Thoracic aorta (tissue), 2 donors: ENCODE measurements at regions not wholly inside any gene's neighbourhood (a gene's known extent, or its start where the extent isn't known, plus 50 kb on each side); places are given as distances from the start of the nearest gene placed in this dataset.

Experiments used
- ATAC-seq: fragments of 150-250 bp; one replicate; pipeline ENCODE4 v1.8.0; 2017; ENCODE audit warnings: low read depth; ENCODE audit not compliant: insufficient number of reproducible peaks, low FRiP score
- DNase-seq: peaks from one replicate; pipeline ENCODE4 v3.0.0-alpha.2; 2020; ENCODE audit warnings: low spot score
- H3K27ac ChIP-seq, 2 donors: fragments of 200-600 bp; sonication (generic); 1 replicate in 1 of 2; 2 replicates in 1 of 2; pipeline ENCODE4 v1.5.1; 2016; ENCODE audit warnings: mild to moderate bottlenecking in 2 of 2, moderate library complexity in 2 of 2
- H3K27me3 ChIP-seq: fragments of 200-600 bp; sonication (generic); replicated peaks from 2 replicates; pipeline ENCODE4 v1.6.0; 2016; ENCODE audit warnings: mild to moderate bottlenecking; ENCODE audit not compliant: insufficient read depth
- H3K36me3 ChIP-seq: fragments of 200-600 bp; sonication (generic); one replicate; pipeline ENCODE4 v1.5.1; 2016
- H3K4me1 ChIP-seq, 2 donors: fragments of 200-600 bp; sonication (generic); 1 replicate in 1 of 2; 2 replicates in 1 of 2; pipeline versions ENCODE4 v1.5.1 to v1.6.0; 2016; ENCODE audit warnings: low read depth in 2 of 2, mild to moderate bottlenecking in 1 of 2; ENCODE audit not compliant: control insufficient read depth in 1 of 2
- H3K4me3 ChIP-seq: fragments of 200-600 bp; sonication (generic); 2 replicates; pipeline ENCODE4 v1.5.1; 2016; ENCODE audit warnings: mild to moderate bottlenecking
- H3K9me3 ChIP-seq: fragments of 200-600 bp; sonication (generic); 2 replicates; pipeline ENCODE4 v1.5.1; 2016
- TF ChIP-seq, protein P1 (sequence below): fragments of 200-600 bp; sonication (generic); IDR thresholded peaks from one replicate; pipeline ENCODE4 v1.5.1; 2019; ENCODE audit warnings: antibody characterized with exemption

DNA sequence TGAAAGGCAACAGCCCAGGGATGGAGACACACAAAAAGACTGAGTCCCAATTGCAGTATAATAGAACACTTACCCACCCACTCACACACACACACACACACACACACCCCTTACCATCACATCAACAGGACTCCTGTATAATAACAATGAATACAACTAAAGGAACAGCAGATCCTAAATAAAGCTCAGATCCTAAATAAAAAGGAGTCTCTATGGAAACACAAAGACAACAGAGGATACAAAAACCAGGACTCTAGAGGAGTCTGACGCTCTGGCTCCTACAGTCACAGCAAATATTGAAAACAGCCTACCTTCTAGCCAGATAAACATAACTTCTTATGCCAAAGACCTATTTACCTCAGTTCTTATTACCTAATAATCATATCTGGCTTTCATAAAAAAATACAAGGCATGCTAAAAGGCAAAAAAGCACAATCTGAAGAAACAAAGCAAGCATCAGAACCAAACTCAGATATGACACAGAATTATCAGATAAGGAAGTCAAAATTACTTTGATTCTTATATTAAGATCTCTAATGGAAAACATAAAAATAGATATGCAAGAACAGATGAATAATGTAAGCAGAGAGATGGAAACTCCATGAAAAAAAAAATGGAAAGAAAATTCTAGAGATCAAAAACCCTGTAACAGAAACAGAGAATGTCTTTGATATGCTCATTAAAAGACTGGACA is 134.9 kb downstream of the MMUT start:
- DNase-seq = no peak
- Histone ChIP-seq H3K36me3 (no peaks in the 10 kb centered on the region), H3K9me3 (no peaks in the 10 kb centered on the region), H3K27ac (peak overlapping the region in 1 of 2 donors; percentile 46), H3K4me1 (peaks cover 3 to 29% of the 10 kb centered on the region in 2 donors), H3K27me3 (no peaks in the 10 kb centered on the region), H3K4me3 (no peak overlapping the region)
- no peak for ATAC-seq
- TF ChIP-seq, protein P1, sequence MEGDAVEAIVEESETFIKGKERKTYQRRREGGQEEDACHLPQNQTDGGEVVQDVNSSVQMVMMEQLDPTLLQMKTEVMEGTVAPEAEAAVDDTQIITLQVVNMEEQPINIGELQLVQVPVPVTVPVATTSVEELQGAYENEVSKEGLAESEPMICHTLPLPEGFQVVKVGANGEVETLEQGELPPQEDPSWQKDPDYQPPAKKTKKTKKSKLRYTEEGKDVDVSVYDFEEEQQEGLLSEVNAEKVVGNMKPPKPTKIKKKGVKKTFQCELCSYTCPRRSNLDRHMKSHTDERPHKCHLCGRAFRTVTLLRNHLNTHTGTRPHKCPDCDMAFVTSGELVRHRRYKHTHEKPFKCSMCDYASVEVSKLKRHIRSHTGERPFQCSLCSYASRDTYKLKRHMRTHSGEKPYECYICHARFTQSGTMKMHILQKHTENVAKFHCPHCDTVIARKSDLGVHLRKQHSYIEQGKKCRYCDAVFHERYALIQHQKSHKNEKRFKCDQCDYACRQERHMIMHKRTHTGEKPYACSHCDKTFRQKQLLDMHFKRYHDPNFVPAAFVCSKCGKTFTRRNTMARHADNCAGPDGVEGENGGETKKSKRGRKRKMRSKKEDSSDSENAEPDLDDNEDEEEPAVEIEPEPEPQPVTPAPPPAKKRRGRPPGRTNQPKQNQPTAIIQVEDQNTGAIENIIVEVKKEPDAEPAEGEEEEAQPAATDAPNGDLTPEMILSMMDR = no peak

DNA sequence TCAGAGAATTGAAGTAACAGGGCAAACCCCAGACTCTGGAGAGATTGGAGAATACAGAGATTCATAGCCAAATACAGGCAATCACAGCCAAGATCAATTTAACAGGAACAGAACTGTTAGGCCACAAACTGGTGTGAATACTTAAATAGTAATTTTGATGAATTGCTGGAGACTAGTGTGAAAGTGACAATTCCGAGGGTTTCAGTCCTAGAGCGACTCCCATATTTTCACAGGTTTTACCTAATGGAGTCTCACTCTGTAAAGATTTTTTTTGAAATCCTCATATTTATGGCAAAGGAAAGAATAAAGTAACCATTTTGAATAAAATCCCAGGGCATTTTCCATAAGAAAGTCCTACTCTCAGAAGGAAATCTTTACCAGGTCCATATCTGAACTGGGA is 135.5 kb downstream of the MMUT start:
- DNase-seq = no peak

DNA sequence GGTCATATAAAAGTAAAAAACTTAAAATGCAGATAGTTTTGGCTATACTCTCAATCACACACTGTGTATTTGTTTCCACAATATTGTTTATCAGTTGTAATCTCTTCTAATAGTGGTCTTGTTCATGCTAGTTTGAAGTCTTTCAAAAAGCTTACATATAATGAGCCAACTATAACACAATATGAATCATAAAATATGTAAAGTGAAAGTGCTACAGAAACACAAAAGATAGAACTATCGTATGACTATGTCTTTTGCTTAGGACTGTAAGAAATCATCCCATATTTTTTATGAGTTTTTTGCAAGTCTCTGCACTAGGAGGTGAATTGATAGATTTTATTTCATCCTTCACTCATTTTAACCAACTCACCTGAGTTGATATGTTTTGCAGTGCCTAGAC is 136.0 kb downstream of the MMUT start:
- DNase-seq (no peak), ATAC-seq (no peak)
- TF ChIP-seq, protein P1 = no peak
- Histone ChIP-seq H3K4me1 (peaks cover 3 to 29% of the 10 kb centered on the region in 2 donors), H3K36me3 (no peaks in the 10 kb centered on the region), H3K27me3 (no peaks in the 10 kb centered on the region), H3K4me3 (no peak overlapping the region), H3K9me3 (no peaks in the 10 kb centered on the region), H3K27ac (peak overlapping the region in 1 of 2 donors; percentile 46)

More for the DNA sequence above, 135.5 kb downstream of the MMUT start:
- no peaks in the 10 kb centered on the region for H3K36me3 ChIP-seq
- no peak for ATAC-seq
- TF ChIP-seq, protein P1 = no peak
- no peaks in the 10 kb centered on the region for H3K9me3 ChIP-seq
- no peak overlapping the region for H3K4me3 ChIP-seq
- H3K27ac ChIP-seq = peak overlapping the region in 1 of 2 donors; percentile 46
- H3K27me3 ChIP-seq = no peaks in the 10 kb centered on the region
- H3K4me1 ChIP-seq = peaks cover 3 to 29% of the 10 kb centered on the region in 2 donors

DNA sequence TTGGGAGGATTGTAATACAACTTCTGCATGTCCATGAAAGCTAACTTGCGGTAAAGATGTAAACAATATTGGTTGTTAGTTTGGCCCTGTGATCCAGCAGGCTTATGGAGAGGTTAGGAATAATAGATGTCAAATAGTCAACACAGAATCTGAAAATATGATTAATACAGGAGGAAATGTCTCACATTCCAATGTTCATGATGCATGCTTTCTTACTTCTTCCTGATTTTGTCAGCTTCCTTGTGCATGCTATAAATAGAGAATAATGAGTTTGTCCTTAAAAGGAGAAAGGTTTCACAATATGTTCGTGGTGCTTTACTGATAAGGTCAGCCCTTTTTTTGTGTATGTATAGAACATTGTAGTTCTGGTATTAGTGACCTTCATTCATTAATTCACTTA is 136.7 kb downstream of the MMUT start:
- Histone ChIP-seq H3K27me3 (no peaks in the 10 kb centered on the region), H3K4me3 (no peak overlapping the region), H3K36me3 (no peaks in the 10 kb centered on the region), H3K9me3 (no peaks in the 10 kb centered on the region), H3K27ac (peak overlapping the region in 1 of 2 donors; percentile 46), H3K4me1 (peaks cover 3 to 29% of the 10 kb centered on the region in 2 donors)
- ATAC-seq = peak; percentile 83
- TF ChIP-seq, protein P1 = no peak
- DNase-seq = no peak

DNA sequence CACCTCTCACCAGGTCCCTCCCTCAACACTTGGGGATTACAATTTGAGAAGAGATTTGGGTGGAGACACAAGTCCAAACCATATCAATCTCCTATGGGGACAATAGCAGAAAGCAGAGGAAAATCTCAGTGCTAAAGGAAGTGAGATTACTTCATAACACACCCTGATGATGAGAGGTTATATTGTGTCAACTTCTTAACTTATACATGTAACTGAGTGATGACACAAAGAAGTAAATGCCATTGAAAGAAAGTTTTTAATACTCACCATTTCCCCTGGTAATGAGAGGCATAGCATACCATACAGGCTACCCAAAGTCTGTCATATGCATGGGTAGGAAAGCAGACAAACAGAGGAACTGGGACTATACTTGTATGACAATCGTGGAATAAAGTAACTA is 137.2 kb downstream of the MMUT start:
- H3K36me3 ChIP-seq = no peaks in the 10 kb centered on the region
- ATAC-seq = no peak
- no peaks in the 10 kb centered on the region for H3K27me3 ChIP-seq
- H3K27ac ChIP-seq = peak overlapping the region in 1 of 2 donors; percentile 46
- TF ChIP-seq, protein P1 = no peak
- DNase-seq = no peak
- no peaks in the 10 kb centered on the region for H3K9me3 ChIP-seq
- H3K4me3 ChIP-seq = no peak overlapping the region
- peaks cover 3 to 29% of the 10 kb centered on the region in 2 donors for H3K4me1 ChIP-seq
